A549 (cell line): ENCODE measurements at regions not wholly inside any gene's neighbourhood (a gene's known extent, or its start where the extent isn't known, plus 50 kb on each side); places are given as distances from the start of the nearest gene placed in this dataset.

Experiments
- CTCF ChIP-seq: fragments of >200 bp; sonication (Bioruptor Twin); formaldehyde crosslinking; IDR thresholded peaks from 3 replicates; pipeline ENCODE4 v1.5.1; 2016
- EHF ChIP-seq: fragments of 250-450 bp; sonication (Bioruptor Pico); IDR thresholded peaks from 2 replicates; pipeline ENCODE4 v1.5.0; 2020; ENCODE audit warnings: mild to moderate bottlenecking
- JUN ChIP-seq, 2 experiments: fragments of >200 bp; sonication (Bioruptor Twin); formaldehyde crosslinking; IDR thresholded peaks; 2 replicates in 1 of 2; 3 replicates in 1 of 2; pipeline ENCODE4 v1.6.1; 2016 to 2017
- PBX3 ChIP-seq: IDR thresholded peaks from 2 replicates; pipeline ENCODE4 v1.6.1; 2012
- POLR2A ChIP-seq: IDR thresholded peaks from 2 replicates; pipeline ENCODE4 v1.6.1; 2012; ENCODE audit warnings: mild to moderate bottlenecking, low read length

- TF ChIP-seq CTCF (no peak), POLR2A (no peak), EHF (no peak), PBX3 (no peak), JUN (IDR thresholded peaks at IDR 0.05) (no peak)
Observed at GRCh38 chr15:94542391-94542790, 311.0 kb downstream of the MCTP2 start.
